B cell (primary cell): ENCODE measurements at regions not wholly inside any gene's neighbourhood (a gene's known extent, or its start where the extent isn't known, plus 50 kb on each side); places are given as distances from the start of the nearest gene placed in this dataset.

ENCODE experiments used
- ATAC-seq: fragments of 200-7000 bp; cut with Tn5 transposase; one replicate; pipeline ENCODE4 v1.10.0; 2021; ENCODE audit warnings: low read depth, mild to moderate bottlenecking, moderate number of reproducible peaks, moderate library complexity
- CTCF ChIA-PET: fragments of 350-600 bp; sonication (Branson Sonifier 250); formaldehyde crosslinking; loops from one replicate; lab custom pipeline; 2021; ENCODE audit warnings: antibody characterized with exemption, inconsistent platforms; lab: Charles Lee
- POLR2A ChIA-PET: fragments of 350-600 bp; sonication (Branson Sonifier 250); formaldehyde crosslinking; loops from one replicate; lab custom pipeline; 2021; ENCODE audit warnings: antibody characterized with exemption; lab: Charles Lee
- DNase-seq: peaks from one replicate; pipeline ENCODE4 v3.0.0; 2013
- H2AFZ ChIP-seq: 2 replicates; pipeline ENCODE4 v1.6.1; 2012; ENCODE audit warnings: mild to moderate bottlenecking, low read depth, low read length; ENCODE audit not compliant: insufficient read depth, poor library complexity, severe bottlenecking
- H3K27ac ChIP-seq, 2 donors: 1 replicate in 1 of 2; 2 replicates in 1 of 2; pipeline ENCODE4 v1.5.1; 2012 to 2013; ENCODE audit warnings: low read length in 2 of 2, mild to moderate bottlenecking in 2 of 2, moderate library complexity in 1 of 2
- H3K27me3 ChIP-seq, 4 experiments: fragments of 200-600 bp in 1 of 4; sonication (generic) in 1 of 4; replicated peaks in 1 of 4; 1 replicate in 2 of 4; 2 replicates in 2 of 4; pipeline versions ENCODE4 v1.6.1 to v1.7.0; 2013 to 2016; ENCODE audit warnings: low read length in 3 of 4, mild to moderate bottlenecking in 2 of 4, mixed read lengths in 1 of 4, moderate library complexity in 1 of 4; ENCODE audit not compliant: insufficient read depth in 4 of 4, control insufficient read depth in 3 of 4; ENCODE audit errors: control extremely low read depth in 1 of 4
- H3K36me3 ChIP-seq, 2 experiments: replicated peaks in 1 of 2; 1 replicate in 1 of 2; 2 replicates in 1 of 2; pipeline versions ENCODE4 v1.6.1 to v1.7.1; 2013; ENCODE audit warnings: low read length in 1 of 2; ENCODE audit not compliant: insufficient read depth in 2 of 2, control insufficient read depth in 1 of 2; ENCODE audit errors: control extremely low read depth in 1 of 2, extremely low read depth in 1 of 2
- H3K4me1 ChIP-seq, 2 donors: fragments of 200-600 bp in 1 of 2; sonication (generic) in 1 of 2; 1 replicate in 1 of 2; 2 replicates in 1 of 2; pipeline versions ENCODE4 v1.5.1 to v1.6.1; 2013 to 2017; ENCODE audit warnings: low read length in 2 of 2; ENCODE audit not compliant: control insufficient read depth in 2 of 2, insufficient read depth in 2 of 2
- H3K4me2 ChIP-seq: replicated peaks from 2 replicates; pipeline ENCODE3; 2012; ENCODE audit warnings: mild to moderate bottlenecking, low read depth, low read length; ENCODE audit not compliant: poor library complexity, severe bottlenecking
- H3K4me3 ChIP-seq, 5 experiments: fragments of 200-600 bp in 1 of 5; sonication (generic) in 1 of 5; 1 replicate in 3 of 5; 2 replicates in 2 of 5; pipeline versions ENCODE4 v1.5.1 to v1.7.0; 2011 to 2016; ENCODE audit warnings: low read length in 4 of 5, mild to moderate bottlenecking in 4 of 5, low read depth in 2 of 5, control low read depth in 1 of 5, moderate library complexity in 1 of 5; ENCODE audit not compliant: insufficient read depth in 1 of 5; ENCODE audit errors: control extremely low read depth in 1 of 5, extremely low read depth in 1 of 5
- H3K79me2 ChIP-seq: fragments of 200-600 bp; sonication (generic); one replicate; pipeline ENCODE4 v1.6.0; 2016; ENCODE audit warnings: low read length; ENCODE audit not compliant: control insufficient read depth, insufficient read depth
- H3K9ac ChIP-seq: fragments of 200-600 bp; sonication (generic); 2 replicates; pipeline ENCODE4 v1.6.1; 2017; ENCODE audit warnings: mild to moderate bottlenecking, low read length, moderate library complexity
- H3K9me3 ChIP-seq, 3 donors: one replicate each; pipeline versions ENCODE4 v1.6.1 to v1.7.1; 2013; ENCODE audit warnings: low read length in 2 of 3; ENCODE audit not compliant: control insufficient read depth in 2 of 3, insufficient read depth in 1 of 3; ENCODE audit errors: control extremely low read depth in 1 of 3
- H4K20me1 ChIP-seq: 2 replicates; pipeline ENCODE4 v1.6.0; 2012; ENCODE audit warnings: mild to moderate bottlenecking, low read length; ENCODE audit not compliant: insufficient read depth, control insufficient read depth, poor library complexity, severe bottlenecking
- H3K27ac Mint-ChIP-seq: one replicate; pipeline ENCODE4 v1.8.0; 2021; ENCODE audit warnings: mixed read lengths
- H3K27me3 Mint-ChIP-seq: one replicate; pipeline ENCODE4 v1.8.0; 2021; ENCODE audit warnings: mixed read lengths
- H3K4me1 Mint-ChIP-seq: one replicate; pipeline ENCODE4 v1.8.0; 2021; ENCODE audit warnings: mixed read lengths
- H3K4me3 Mint-ChIP-seq: one replicate; pipeline ENCODE4 v1.8.0; 2021; ENCODE audit warnings: mixed read lengths
- H3K9me3 Mint-ChIP-seq: one replicate; pipeline ENCODE4 v1.8.0; 2022; ENCODE audit warnings: mixed read lengths; ENCODE audit not compliant: insufficient read depth
- CTCF ChIP-seq: fragments of 200-600 bp; IDR thresholded peaks from one replicate; pipeline ENCODE4 v1.8.0; 2022; ENCODE audit warnings: antibody characterized with exemption, mild to moderate bottlenecking
- EZH2 ChIP-seq: IDR thresholded peaks from 2 replicates; pipeline ENCODE4 v1.6.1; 2012; ENCODE audit warnings: borderline replicate concordance, low read depth, mild to moderate bottlenecking, moderate library complexity, low read length; ENCODE audit not compliant: insufficient read depth, poor library complexity, severe bottlenecking
- WGBS: methylation state at CpG from one replicate; pipeline ENCODE4 v1.1.5; 2013; ENCODE audit warnings: missing lambda C conversion rate; ENCODE audit not compliant: insufficient coverage; 5-methylcytosine and 5-hydroxymethylcytosine counted together
- intact Hi-C: fragments of 100-400 bp; cut with micrococcal nuclease; formaldehyde crosslinking; loops from one replicate; pipeline ENCODE4 v1.10.0; 2022

GRCh38 chr1:67939942-67940341, 106.7 kb upstream of the GNG12 start:
- no peaks in the 10 kb centered on the region for H3K4me1 Mint-ChIP-seq

GRCh38 chr1:67939186-67939743, 106.0 kb upstream of the GNG12 start:
- CTCF ChIA-PET = no interaction called here
- no peaks in the 10 kb centered on the region for H3K4me1 Mint-ChIP-seq
- H3K27ac ChIP-seq = no peak overlapping the region
- POLR2A ChIA-PET = no interaction called here
- ATAC-seq = no peak
- H3K4me3 Mint-ChIP-seq = no peak overlapping the region
- H3K36me3 ChIP-seq = no peaks in the 10 kb centered on the region
- H3K9ac ChIP-seq = no peak overlapping the region
- H3K4me2 ChIP-seq = no peak overlapping the region
- H3K27me3 Mint-ChIP-seq = peaks cover 3% of the 10 kb centered on the region
- no peaks in the 10 kb centered on the region for H3K4me1 ChIP-seq
- H3K4me3 ChIP-seq = no peak overlapping the region
- H3K9me3 Mint-ChIP-seq = peaks cover 2% of the 10 kb centered on the region
- no peak overlapping the region for H2AFZ ChIP-seq
- WGBS = 82% methylated on average over 3 of the region's 5 CpGs
- no peaks in the 10 kb centered on the region for H3K27me3 ChIP-seq
- intact Hi-C loops = no loop called here
- no peak for DNase-seq
- H4K20me1 ChIP-seq = no peaks in the 10 kb centered on the region
- H3K79me2 ChIP-seq = no peaks in the 10 kb centered on the region
- TF ChIP-seq EZH2 (no peak), CTCF (no peak)
- no peak overlapping the region for H3K27ac Mint-ChIP-seq
- no peaks in the 10 kb centered on the region for H3K9me3 ChIP-seq

More at GRCh38 chr1:67939942-67940341, 106.7 kb upstream of the GNG12 start:
- Histone ChIP-seq H3K9ac (no peak overlapping the region), H2AFZ (no peak overlapping the region), H3K9me3 (no peaks in the 10 kb centered on the region), H3K27ac (no peak overlapping the region), H3K4me1 (no peaks in the 10 kb centered on the region), H3K79me2 (no peaks in the 10 kb centered on the region), H3K4me3 (no peak overlapping the region), H3K4me2 (no peak overlapping the region), H4K20me1 (no peaks in the 10 kb centered on the region), H3K36me3 (no peaks in the 10 kb centered on the region), H3K27me3 (no peaks in the 10 kb centered on the region)
- Mint-ChIP-seq H3K4me3 (no peak overlapping the region), H3K27ac (no peak overlapping the region), H3K27me3 (peaks cover 3% of the 10 kb centered on the region), H3K9me3 (peaks cover 3% of the 10 kb centered on the region)
- WGBS = 93% methylated on average over 2 of the region's 2 CpGs
- DNase-seq (no peak), ATAC-seq (no peak)
- CTCF ChIA-PET = no interaction called here
- TF ChIP-seq CTCF (no peak), EZH2 (no peak)
- intact Hi-C loops = no loop called here
- POLR2A ChIA-PET = no interaction called here
